Renal cortical epithelial cell (primary cell): ENCODE measurements at regions not wholly inside any gene's neighbourhood (a gene's known extent, or its start where the extent isn't known, plus 50 kb on each side); places are given as distances from the start of the nearest gene placed in this dataset.
"Not testable (repeated sequence)": the region's sequence is repeated elsewhere in the genome, so short reads cannot be mapped to it uniquely, and the experiment has no call there.

ENCODE experiments used
- DNase-seq: peaks from one replicate; pipeline ENCODE4 v3.0.0-alpha.2; 2011; ENCODE audit warnings: low read depth

- no peak for DNase-seq
Observed at GRCh38 chr1:221573756-221574155, 168.1 kb downstream of the DUSP10 start.

- DNase-seq, result no peak
Observed at GRCh38 chr1:221574529-221574928, 167.4 kb downstream of the DUSP10 start.

DNA sequence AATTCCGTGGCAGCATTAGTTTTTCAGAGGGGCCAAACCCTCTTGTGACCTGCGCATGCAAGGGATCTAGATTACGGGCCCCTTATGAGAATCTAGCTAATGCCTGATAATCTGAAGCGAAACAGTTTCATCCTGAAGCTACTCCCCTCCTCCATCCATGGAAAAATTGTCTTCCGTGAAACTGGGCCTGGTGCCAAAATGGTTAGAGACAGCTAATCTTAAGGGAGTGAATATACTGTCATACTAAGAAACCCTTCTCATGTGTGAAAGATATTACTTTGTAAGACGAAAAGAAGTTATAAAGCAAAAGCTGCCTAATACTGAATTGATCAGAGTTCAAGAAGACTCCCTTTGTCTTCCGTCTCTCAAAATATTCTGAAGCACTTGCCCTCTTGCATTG is 166.3 kb downstream of the DUSP10 start:
- no peak for DNase-seq

GRCh38 chr1:221576268-221576667 is 165.6 kb downstream of the DUSP10 start:
- peak; percentile 72 for DNase-seq

DNA sequence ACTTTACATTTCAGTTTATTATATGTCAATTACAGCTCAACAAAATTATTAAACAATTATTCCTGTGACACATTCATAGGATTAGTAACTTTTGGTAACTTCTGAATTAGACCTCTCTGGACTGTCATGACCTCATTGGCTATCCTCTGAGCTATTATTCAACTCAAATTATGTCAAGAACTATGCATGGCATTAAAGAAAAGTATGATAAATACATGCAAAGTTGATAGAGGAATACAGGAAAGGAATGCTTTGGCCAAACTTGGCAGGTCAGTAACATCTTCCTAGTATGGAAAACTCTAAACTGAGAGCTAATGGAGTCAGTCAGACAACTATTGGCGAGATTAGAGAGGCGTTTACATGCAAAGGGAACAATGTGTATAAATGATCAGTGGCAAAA is 158.4 kb downstream of the DUSP10 start:
- DNase-seq, result no peak

GRCh38 chr1:221587013-221587412 is 154.9 kb downstream of the DUSP10 start:
- DNase-seq, result not testable (repeated sequence)

GRCh38 chr1:221591250-221591649 is 150.6 kb downstream of the DUSP10 start:
- DNase-seq, result not testable (repeated sequence)

DNA sequence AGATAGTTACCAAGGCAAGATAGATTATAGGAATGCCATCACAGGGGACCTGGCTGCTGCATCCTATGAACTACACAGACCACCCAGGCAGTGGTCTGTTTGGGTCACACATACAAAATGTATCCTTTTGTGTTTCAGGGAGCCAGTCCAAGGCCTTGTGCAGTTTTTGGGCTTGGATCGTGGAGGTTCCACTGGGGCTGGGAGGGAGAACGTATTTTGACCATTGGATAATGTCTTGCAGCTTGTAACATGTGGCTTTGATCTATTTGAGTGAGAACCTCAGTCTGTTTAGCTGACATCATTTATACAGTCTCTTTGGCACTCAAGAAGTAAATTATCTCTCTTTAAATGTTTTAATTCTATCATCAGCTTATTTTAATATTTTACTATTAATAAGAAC is 147.3 kb downstream of the DUSP10 start:
- DNase-seq, result no peak

DNA sequence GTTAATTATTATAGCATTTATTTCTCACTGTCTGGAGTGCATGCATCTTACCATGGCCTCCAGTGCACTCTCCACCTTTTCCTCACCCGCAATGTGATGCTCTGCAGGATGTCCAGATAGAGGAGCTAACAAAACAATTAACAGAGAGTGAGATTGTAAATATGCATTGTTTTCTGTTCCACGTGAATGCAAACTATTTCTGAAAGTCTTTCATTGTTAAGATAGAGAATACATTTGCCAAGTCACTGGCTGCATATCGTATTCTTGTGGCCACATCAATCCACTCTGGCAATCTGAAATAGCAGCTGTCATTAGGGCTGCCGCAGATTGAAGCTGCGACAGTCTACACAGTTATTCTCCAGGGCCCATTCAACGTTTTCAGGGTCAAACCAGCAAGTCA is 143.8 kb downstream of the DUSP10 start:
- no peak for DNase-seq

DNA sequence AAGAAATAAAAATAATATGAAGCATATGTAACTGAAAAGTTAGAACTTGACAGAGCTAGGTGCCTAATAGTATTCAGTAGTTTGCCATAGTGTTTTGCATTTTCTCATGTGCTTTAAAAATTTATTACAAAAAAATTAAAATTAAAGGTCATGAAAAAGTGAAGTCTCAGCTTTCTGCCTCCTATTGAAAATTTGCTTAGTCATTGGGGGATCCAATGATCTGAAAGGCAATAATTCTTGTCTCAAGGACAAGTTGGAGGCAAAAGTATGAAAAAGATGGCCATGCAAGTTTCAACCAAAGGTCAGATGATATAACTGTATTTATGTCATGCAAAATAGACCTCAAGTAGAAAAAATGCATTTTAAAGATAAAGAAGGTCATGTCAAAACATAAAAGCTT is 140.7 kb downstream of the DUSP10 start:
- DNase-seq, result no peak

GRCh38 chr1:221602830-221603229 is 139.1 kb downstream of the DUSP10 start:
- DNase-seq, result peak; percentile 13

- DNase-seq, result not testable (repeated sequence)
Observed at GRCh38 chr1:221604390-221604789, 137.5 kb downstream of the DUSP10 start.

GRCh38 chr1:221604948-221605347 is 136.9 kb downstream of the DUSP10 start:
- no peak for DNase-seq

DNA sequence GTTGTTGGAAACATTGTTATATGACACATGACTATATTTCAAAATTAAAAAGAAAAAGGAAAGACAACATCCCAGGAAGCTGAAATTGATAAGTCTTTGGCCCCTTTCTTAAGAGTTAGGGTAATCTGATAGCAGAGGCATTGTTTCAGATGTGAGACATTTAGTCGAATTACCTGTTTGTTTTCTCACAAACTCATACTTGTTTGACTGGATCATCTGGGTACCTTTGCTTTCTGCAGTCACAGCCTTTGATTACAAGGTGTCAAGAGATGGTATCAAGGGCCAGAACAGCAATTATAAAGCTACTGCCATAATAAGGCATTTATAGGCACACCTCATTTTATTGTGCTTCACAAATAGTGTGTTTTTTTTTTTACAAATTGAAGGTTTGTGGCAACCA is 136.3 kb downstream of the DUSP10 start:
- peak; percentile 31 for DNase-seq

- DNase-seq, result peak; percentile 53
Observed at GRCh38 chr1:221606256-221606655, 135.6 kb downstream of the DUSP10 start.

DNA sequence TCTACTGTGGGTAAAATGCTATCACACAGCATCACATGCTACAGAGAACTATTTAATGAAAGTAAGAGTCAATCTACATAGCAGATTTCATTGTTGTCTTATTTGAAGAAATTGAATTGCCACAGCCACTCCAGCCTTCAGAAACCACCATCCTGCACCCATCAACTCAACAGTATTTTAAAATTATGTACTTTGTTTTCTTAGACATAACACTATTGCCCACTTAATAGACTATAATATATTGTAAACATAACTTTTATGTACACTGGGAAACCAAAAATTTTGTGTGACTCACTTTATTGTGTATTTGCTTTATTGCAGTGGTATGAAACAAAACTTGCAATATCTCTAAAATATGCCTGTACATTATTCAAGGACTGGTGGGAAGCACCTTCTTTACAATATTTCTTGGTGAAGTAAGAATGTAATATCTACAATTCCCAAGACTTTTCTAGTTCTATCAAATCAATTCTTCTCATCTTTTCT is 133.0 kb downstream of the DUSP10 start:
- no peak for DNase-seq

DNA sequence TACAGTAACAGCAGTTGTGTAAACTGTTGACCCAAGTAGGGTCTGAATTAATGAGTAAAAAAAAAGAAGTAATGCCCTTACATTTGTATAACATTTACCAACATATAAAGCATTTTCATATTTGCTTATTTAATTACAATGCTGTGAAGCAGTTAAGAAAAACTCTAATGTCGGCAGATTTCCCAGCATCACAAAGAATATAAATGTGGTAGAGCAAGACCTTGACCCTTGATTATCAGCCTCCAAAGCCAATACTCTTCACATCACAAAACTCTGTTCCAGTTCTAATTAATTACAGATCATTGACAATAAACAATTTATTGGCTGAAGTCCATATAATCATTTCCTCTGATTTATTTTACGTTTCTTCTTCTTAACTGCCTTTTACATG is 130.2 kb downstream of the DUSP10 start:
- DNase-seq, result no peak

DNA sequence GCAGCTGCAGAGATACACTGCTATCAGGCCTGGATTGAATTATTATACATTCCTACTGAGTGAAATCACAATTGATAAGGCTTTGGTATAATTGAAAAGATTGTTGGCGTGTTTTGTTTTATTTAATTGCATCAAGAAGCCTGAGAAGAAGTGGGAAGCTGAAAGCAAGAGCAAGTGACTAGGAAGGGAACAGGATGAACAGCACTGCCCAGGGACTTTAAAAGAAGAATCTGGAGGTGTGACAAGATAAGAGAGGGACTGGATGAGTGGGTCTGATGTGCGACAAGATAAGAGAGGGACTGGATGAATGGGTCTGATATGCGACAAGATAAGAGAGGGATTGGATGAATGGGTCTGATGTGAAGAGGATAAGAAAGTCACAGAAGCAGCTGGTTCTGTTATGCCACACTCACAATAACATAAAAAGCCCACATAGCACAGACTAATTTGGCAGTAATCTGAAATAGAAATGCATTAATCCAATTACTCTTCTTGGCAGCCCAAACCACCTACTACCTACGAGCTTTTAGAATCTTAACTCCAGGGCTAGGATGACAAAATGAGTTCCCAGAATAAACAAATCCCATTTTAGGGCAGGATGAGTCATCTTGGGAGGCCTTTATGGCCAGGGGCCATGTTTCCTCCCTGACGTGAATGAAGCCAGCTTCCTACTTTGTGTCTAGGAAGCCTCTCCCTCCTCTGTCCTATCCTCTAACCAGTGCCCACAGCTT is 129.7 kb downstream of the DUSP10 start:
- DNase-seq, result peak; percentile 80

DNA sequence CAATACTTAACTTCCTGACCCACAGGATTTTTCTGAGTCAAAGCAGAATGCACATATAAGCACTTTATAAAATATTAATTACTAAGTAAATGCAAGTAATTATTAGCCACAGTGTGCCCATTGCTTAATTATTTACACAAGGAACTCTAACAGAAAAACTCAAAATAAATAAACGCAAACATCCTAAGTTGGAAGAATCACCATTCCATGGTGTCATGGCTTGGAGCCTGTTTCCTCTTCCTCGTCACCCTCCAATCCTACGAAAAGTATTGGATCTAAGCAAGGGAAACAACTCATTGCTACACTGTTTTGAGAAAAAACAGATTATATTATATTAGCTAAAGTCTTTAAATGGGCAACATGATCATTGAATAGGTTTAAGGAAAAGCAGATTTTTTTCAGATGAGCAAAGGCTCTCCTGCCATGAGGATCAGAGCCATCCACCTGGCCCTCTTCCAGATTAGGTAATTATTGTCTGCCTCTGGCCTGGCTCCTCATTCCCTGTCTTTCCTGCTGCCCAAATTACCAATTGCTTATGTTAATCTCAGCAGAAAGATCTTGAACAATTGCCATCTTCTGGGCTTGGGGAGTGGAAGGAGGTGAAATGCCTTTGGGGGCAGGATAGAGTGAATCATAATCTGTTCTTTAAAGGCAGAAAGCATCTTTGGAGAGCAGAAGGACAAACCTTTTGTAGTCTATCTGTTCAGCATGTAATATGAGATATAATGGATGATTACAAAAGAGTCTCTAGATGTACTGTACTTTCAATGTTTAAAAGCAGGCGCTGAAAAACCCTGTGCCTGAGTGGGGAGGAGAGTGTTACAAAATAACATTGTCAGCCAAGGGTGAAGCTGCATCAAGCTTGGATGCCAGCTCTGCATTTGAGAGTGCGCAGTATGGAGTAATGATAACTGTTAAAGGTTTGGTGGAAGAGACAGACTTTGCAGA is 121.2 kb downstream of the DUSP10 start:
- peak; percentile 73 for DNase-seq

DNA sequence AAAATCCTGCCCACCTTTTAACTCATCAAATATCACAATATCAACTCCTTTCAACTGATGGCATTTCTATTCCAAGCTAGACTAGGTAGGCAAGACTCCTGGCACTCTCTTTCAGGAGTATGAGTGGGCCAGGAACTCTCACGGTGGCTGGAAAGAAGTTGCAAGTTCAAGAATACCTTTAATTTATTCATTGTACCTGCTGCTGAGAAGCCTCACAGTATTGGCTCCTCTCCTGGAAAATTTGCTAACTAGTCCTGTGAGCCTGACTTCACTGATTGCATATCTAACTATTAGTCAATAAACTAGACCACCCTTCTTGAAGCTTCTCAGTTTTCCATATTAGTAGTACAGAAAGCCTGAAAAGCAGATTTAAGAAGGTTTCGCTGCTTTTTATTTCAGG is 120.2 kb downstream of the DUSP10 start:
- no peak for DNase-seq

GRCh38 chr1:221622389-221622788 is 119.5 kb downstream of the DUSP10 start:
- DNase-seq, result no peak

DNA sequence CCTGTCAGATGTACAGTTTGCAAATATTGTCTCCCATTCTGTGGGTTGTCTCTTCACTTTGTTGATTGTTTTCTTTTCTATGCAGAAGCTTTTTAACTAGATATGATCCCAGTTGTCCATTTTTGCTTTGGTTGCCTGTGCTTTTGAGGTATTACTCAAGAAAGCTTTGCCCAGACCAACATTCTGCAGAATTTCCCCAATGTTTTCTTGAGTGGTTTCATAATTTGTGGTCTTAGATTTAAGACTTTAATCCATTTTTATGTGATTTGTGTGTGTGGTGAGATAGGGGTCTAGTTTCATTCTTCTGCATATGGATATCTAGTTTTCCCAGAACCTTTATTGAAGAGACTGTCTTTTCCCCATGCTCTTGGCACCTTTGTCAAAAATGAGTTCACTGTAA is 116.9 kb downstream of the DUSP10 start:
- DNase-seq, result no peak

DNA sequence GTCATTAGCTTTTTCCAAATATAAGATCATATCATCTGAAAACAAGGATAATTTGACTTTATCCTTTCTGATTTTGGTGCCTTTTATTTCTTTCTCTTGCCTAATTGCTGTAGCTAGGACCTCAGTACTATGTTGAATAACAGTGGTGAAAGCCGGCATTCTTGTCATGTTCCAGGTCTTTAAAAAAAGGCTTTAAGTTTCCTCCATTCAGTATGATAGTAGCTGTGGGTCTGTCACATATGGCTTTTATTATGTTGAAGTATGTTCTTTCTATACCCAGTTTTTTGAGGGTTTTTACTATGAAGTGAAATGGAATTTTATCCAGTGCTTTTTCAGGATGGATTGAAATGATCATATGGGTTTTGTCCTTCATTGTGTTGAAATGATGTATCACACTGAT is 115.8 kb downstream of the DUSP10 start:
- DNase-seq, result no peak
